ENCODE measurements at regions not wholly inside any gene's neighbourhood (a gene's known extent, or its start where the extent isn't known, plus 50 kb on each side); places are given as distances from the start of the nearest gene placed in this dataset.

- Histone ChIP-seq H3K56ac (ENCODE audit: insufficient read length, low read depth, low read length) (no peak overlapping the region), H3K14ac (ENCODE audit: insufficient read depth, low read length) (no peak overlapping the region), H4K20me1 (ENCODE audit: control insufficient read depth, insufficient read depth, insufficient read length) (no peaks in the 10 kb centered on the region), H2BK20ac (ENCODE audit: low read depth, low read length, poor library complexity, severe bottlenecking) (no peak overlapping the region), H3K27me3 (ENCODE audit: insufficient read depth, low read length) (no peaks in the 10 kb centered on the region), H3T11ph (ENCODE audit: low read length) (no peak overlapping the region), H4K5ac (ENCODE audit: insufficient read length, low read depth, low read length) (no peak overlapping the region), H3K4me2 (ENCODE audit: insufficient read depth, insufficient read length, low read length) (no peak overlapping the region), H3K9ac (ENCODE audit: extremely low read depth, insufficient read length, low read length) (no peak overlapping the region), H2BK15ac (ENCODE audit: low read depth, low read length) (no peak overlapping the region), H2AK5ac (ENCODE audit: insufficient read length, low read length) (no peak overlapping the region), H4K91ac (ENCODE audit: insufficient read length, low read depth, low read length) (no peak overlapping the region), H2BK5ac (ENCODE audit: insufficient read length, low read length) (no peak overlapping the region), H3K18ac (ENCODE audit: insufficient read length, low read depth, low read length) (no peak overlapping the region), H2BK120ac (ENCODE audit: low read depth, low read length, poor library complexity, severe bottlenecking) (no peak overlapping the region), H3K27ac (ENCODE audit: insufficient read length, low read depth, low read length) (no peak overlapping the region), H3K79me2 (ENCODE audit: insufficient read depth, low read length) (no peaks in the 10 kb centered on the region), H3K4me1 (ENCODE audit: insufficient read depth, low read length) (peaks cover 3% of the 10 kb centered on the region; the same call in 1 of the 2 replicates), H3K79me1 (ENCODE audit: insufficient read depth, low read depth, low read length, poor library complexity, severe bottlenecking) (no peaks in the 10 kb centered on the region), H3K4ac (ENCODE audit: low read depth, low read length) (no peak overlapping the region), H3K23ac (ENCODE audit: insufficient read length, low read depth, low read length) (no peak overlapping the region), H3K23me2 (ENCODE audit: insufficient read length, low read depth, low read length, poor library complexity, severe bottlenecking) (no peaks in the 10 kb centered on the region), H2BK12ac (ENCODE audit: insufficient read length, low read depth, low read length) (no peak overlapping the region), H4K8ac (replicated peaks; ENCODE audit: insufficient read length, low read depth, low read length) (no peak overlapping the region), H2AFZ (ENCODE audit: low read length) (no peak overlapping the region), H3K9me3 (ENCODE audit: control insufficient read depth, low read depth, low read length) (no peaks in the 10 kb centered on the region)
- no peak for TF ChIP-seq CTCF (conservative IDR thresholded peaks at IDR 0.05)
- peaks cover 0 to 2% (median 0%) of the 10 kb centered on the region in 3 experiments; a peak in 2 of 7 replicates for H3K36me3 Mint-ChIP-seq (ENCODE audit: insufficient read depth in 1 of 3, low read depth in 3 of 3)
- peaks cover 3 to 6% of the 10 kb centered on the region in 2 experiments; a peak in 3 of 5 replicates for H3K9me3 Mint-ChIP-seq
- no peaks in the 10 kb centered on the region for H3K27me3 Mint-ChIP-seq (ENCODE audit: low read depth)
- no peak overlapping the region for H3K4me3 Mint-ChIP-seq
- DNase-seq = no peak
- no CpG with 5 or more reads among the region's 8 CpGs for WGBS (ENCODE audit: extremely low coverage, insufficient read length, low lambda C conversion rate)
- H3K4me1 Mint-ChIP-seq = peaks cover 10 to 11% of the 10 kb centered on the region in 2 experiments
- H3K27ac Mint-ChIP-seq = no peak overlapping the region
These were observed 79.7 kb upstream of the DOCK10 start for GRCh38 chr2:225122007-225122406.
